Neural crest cell (in vitro differentiated cells): ENCODE measurements at regions not wholly inside any gene's neighbourhood (a gene's known extent, or its start where the extent isn't known, plus 50 kb on each side); places are given as distances from the start of the nearest gene placed in this dataset.
"Not testable (repeated sequence)": the region's sequence is repeated elsewhere in the genome, so short reads cannot be mapped to it uniquely, and the experiment has no call there.

Experiments
- DNase-seq: peaks from one replicate; pipeline ENCODE4 v3.0.0; 2021; ENCODE audit warnings: low read depth, mixed read lengths, low spot score
- H3K27ac Mint-ChIP-seq: one replicate; pipeline ENCODE4 v1.8.0; 2021; ENCODE audit warnings: mild to moderate bottlenecking, mixed read lengths; ENCODE audit not compliant: unreplicated experiment
- H3K27me3 Mint-ChIP-seq: 2 replicates; pipeline ENCODE4 v1.8.0; 2021; ENCODE audit warnings: low read depth, mild to moderate bottlenecking, mixed read lengths
- H3K36me3 Mint-ChIP-seq: 2 replicates; pipeline ENCODE4 v1.8.0; 2021; ENCODE audit warnings: low read depth, mild to moderate bottlenecking, mixed read lengths
- H3K4me1 Mint-ChIP-seq: 2 replicates; pipeline ENCODE4 v1.8.0; 2021; ENCODE audit warnings: mixed read lengths
- H3K4me3 Mint-ChIP-seq: one replicate; pipeline ENCODE4 v1.8.0; 2021; ENCODE audit warnings: mild to moderate bottlenecking, mixed read lengths
- H3K9me3 Mint-ChIP-seq: 2 replicates; pipeline ENCODE4 v1.8.0; 2021; ENCODE audit warnings: mixed read lengths
- CTCF ChIP-seq: fragments of 200-600 bp; sonication (generic); conservative IDR thresholded peaks from 2 replicates; pipeline ENCODE4 v1.5.0; 2021; ENCODE audit warnings: antibody characterized with exemption, mild to moderate bottlenecking

GRCh38 chr2:222360146-222360545, 61.3 kb upstream of the PAX3 start:
- no peak for DNase-seq
- H3K27me3 Mint-ChIP-seq = no peaks in the 10 kb centered on the region
- no peaks in the 10 kb centered on the region for H3K36me3 Mint-ChIP-seq
- H3K9me3 Mint-ChIP-seq = peaks cover 9% of the 10 kb centered on the region
- H3K4me3 Mint-ChIP-seq = no peak overlapping the region
- H3K4me1 Mint-ChIP-seq = no peaks in the 10 kb centered on the region
- no peak for TF ChIP-seq CTCF
- H3K27ac Mint-ChIP-seq = no peak overlapping the region

GRCh38 chr2:222360997-222361396, 62.2 kb upstream of the PAX3 start:
- no peak for TF ChIP-seq CTCF
- H3K4me1 Mint-ChIP-seq = no peaks in the 10 kb centered on the region
- H3K36me3 Mint-ChIP-seq = no peaks in the 10 kb centered on the region
- H3K9me3 Mint-ChIP-seq = peaks cover 13% of the 10 kb centered on the region
- no peak for DNase-seq
- H3K27me3 Mint-ChIP-seq = no peaks in the 10 kb centered on the region
- no peak overlapping the region for H3K4me3 Mint-ChIP-seq
- no peak overlapping the region for H3K27ac Mint-ChIP-seq

- Mint-ChIP-seq H3K4me3 (no peak overlapping the region), H3K36me3 (no peaks in the 10 kb centered on the region), H3K27me3 (no peaks in the 10 kb centered on the region), H3K27ac (peak overlapping the region; percentile 27), H3K4me1 (no peaks in the 10 kb centered on the region), H3K9me3 (peaks cover 17% of the 10 kb centered on the region)
- no peak for TF ChIP-seq CTCF
- DNase-seq = no peak
These were observed 62.6 kb upstream of the SGPP2 start for GRCh38 chr2:222361787-222362186.

- Mint-ChIP-seq H3K4me3 (no peak overlapping the region), H3K27me3 (no peaks in the 10 kb centered on the region), H3K36me3 (no peaks in the 10 kb centered on the region), H3K4me1 (no peaks in the 10 kb centered on the region), H3K9me3 (peaks cover 22% of the 10 kb centered on the region), H3K27ac (no peak overlapping the region)
- no peak for DNase-seq
- TF ChIP-seq CTCF = no peak
These were observed 62.0 kb upstream of the SGPP2 start for GRCh38 chr2:222362336-222362735.

- TF ChIP-seq CTCF = no peak
- Mint-ChIP-seq H3K27ac (no peak overlapping the region), H3K36me3 (no peaks in the 10 kb centered on the region), H3K9me3 (peaks cover 22% of the 10 kb centered on the region), H3K27me3 (no peaks in the 10 kb centered on the region), H3K4me3 (no peak overlapping the region), H3K4me1 (no peaks in the 10 kb centered on the region)
- no peak for DNase-seq
These were observed 60.0 kb upstream of the SGPP2 start for GRCh38 chr2:222364285-222364895.

- H3K4me3 Mint-ChIP-seq, H3K36me3 Mint-ChIP-seq, H3K27me3 Mint-ChIP-seq, H3K4me1 Mint-ChIP-seq, DNase-seq, H3K27ac Mint-ChIP-seq: not testable (repeated sequence)
- H3K9me3 Mint-ChIP-seq = peaks cover 17% of the 10 kb centered on the region
These were observed 56.1 kb upstream of the SGPP2 start for GRCh38 chr2:222368280-222368679.
